ENCODE measurements at regions not wholly inside any gene's neighbourhood (a gene's known extent, or its start where the extent isn't known, plus 50 kb on each side); places are given as distances from the start of the nearest gene placed in this dataset.

DNA sequence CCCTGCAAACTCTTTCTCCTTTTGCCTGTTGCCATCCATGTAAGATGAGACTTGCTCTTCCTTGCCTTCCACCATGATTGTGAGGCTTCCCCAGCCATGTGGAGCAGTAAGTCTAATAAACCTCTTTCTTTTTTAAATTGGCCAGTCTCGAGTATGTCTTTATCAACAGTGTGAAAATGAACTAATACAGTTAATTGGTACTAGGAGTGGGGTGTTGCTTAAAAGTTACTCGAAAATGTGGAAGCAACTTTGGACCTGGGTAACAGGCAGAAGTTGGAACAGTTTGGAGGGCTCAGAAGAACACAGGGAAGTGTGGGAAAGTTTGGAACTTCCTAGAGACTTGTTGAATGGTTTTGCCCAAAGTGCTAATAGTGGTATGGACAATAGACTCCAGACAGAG, 359.2 kb upstream of the KHDRBS2 start:
- in situ Hi-C loops (cut with HindIII; ENCODE audit: low sequenced_read_pairs): no loop called here
- TF ChIP-seq, protein P1, sequence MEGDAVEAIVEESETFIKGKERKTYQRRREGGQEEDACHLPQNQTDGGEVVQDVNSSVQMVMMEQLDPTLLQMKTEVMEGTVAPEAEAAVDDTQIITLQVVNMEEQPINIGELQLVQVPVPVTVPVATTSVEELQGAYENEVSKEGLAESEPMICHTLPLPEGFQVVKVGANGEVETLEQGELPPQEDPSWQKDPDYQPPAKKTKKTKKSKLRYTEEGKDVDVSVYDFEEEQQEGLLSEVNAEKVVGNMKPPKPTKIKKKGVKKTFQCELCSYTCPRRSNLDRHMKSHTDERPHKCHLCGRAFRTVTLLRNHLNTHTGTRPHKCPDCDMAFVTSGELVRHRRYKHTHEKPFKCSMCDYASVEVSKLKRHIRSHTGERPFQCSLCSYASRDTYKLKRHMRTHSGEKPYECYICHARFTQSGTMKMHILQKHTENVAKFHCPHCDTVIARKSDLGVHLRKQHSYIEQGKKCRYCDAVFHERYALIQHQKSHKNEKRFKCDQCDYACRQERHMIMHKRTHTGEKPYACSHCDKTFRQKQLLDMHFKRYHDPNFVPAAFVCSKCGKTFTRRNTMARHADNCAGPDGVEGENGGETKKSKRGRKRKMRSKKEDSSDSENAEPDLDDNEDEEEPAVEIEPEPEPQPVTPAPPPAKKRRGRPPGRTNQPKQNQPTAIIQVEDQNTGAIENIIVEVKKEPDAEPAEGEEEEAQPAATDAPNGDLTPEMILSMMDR (IDR thresholded peaks at IDR 0.05; ENCODE audit: low read depth, low read length): no peak

GRCh38 chr6:62640749-62641148, 354.7 kb upstream of the KHDRBS2 start:
- DNase-seq (ENCODE audit: low read depth, low spot score): no peak
- TF ChIP-seq, protein P1 (IDR thresholded peaks at IDR 0.05; ENCODE audit: low read depth, low read length): no peak
- in situ Hi-C loops (cut with HindIII; ENCODE audit: low sequenced_read_pairs): no loop called here
- no peak overlapping the region for H3K4me3 ChIP-seq (ENCODE audit: low read depth, low read length)

More for the DNA sequence above, 359.2 kb upstream of the KHDRBS2 start:
- no peak for DNase-seq (ENCODE audit: low read depth, low spot score)
- H3K4me3 ChIP-seq (ENCODE audit: low read depth, low read length): no peak overlapping the region

- TF ChIP-seq, protein P1 (IDR thresholded peaks at IDR 0.05; ENCODE audit: low read depth, low read length): no peak
- no peak overlapping the region for H3K4me3 ChIP-seq (ENCODE audit: low read depth, low read length)
- in situ Hi-C loops (cut with HindIII; ENCODE audit: low sequenced_read_pairs): no loop called here
- DNase-seq (ENCODE audit: low read depth, low spot score): no peak
Observed at GRCh38 chr6:62626661-62627060, 340.6 kb upstream of the KHDRBS2 start.

DNA sequence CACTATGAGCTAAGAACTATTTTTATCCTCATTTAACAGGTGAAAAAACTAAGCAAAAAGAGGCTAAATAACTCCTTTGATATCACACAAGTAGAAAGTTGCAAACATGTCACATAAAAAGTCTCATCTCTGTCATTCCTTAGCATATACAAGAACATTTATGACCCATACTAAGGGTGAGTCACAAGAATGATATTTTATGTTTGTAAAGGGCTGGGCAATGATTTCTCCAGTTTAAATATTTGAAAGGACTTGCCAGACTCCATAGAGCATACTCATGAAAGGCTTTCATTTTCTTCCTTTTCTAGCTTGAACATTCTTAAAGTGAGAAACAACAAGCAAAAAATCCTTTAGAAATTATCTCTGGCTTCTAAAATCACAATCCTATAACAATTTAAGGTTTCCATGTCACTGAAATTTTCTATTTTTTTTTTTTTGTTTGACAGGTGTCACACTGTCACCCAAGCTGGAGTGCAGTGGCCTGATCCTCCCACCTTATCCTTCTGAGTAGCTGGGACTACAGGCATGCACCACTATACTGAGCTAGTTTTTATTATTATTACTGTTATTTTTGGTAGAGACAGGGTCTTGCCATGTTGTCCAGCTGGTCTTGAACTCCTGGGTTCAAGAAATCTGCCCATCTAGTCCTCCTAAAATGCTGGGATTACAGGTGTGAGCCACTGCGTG, 338.0 kb upstream of the KHDRBS2 start:
- TF ChIP-seq, protein P1 (IDR thresholded peaks at IDR 0.05; ENCODE audit: low read depth, low read length): no peak
- in situ Hi-C loops (cut with HindIII; ENCODE audit: low sequenced_read_pairs): no loop called here
- no peak for DNase-seq (ENCODE audit: low read depth, low spot score)
- no peak overlapping the region for H3K4me3 ChIP-seq (ENCODE audit: low read depth, low read length)

- in situ Hi-C loops (cut with HindIII; ENCODE audit: low sequenced_read_pairs): no loop called here
- TF ChIP-seq, protein P1 (IDR thresholded peaks at IDR 0.05; ENCODE audit: low read depth, low read length): no peak
- H3K4me3 ChIP-seq (ENCODE audit: low read depth, low read length): no peak overlapping the region
- DNase-seq (ENCODE audit: low read depth, low spot score): no peak
Observed at GRCh38 chr6:62615366-62616015, 329.5 kb upstream of the KHDRBS2 start.

- H3K4me3 ChIP-seq (ENCODE audit: low read depth, low read length): no peak overlapping the region
- in situ Hi-C loops (cut with HindIII; ENCODE audit: low sequenced_read_pairs): no loop called here
- TF ChIP-seq, protein P1 (IDR thresholded peaks at IDR 0.05; ENCODE audit: low read depth, low read length): no peak
- DNase-seq (ENCODE audit: low read depth, low spot score): no peak
Observed at GRCh38 chr6:62614442-62614841, 328.4 kb upstream of the KHDRBS2 start.
